LHCN-M2 (cell line): ENCODE measurements at regions not wholly inside any gene's neighbourhood (a gene's known extent, or its start where the extent isn't known, plus 50 kb on each side); places are given as distances from the start of the nearest gene placed in this dataset.
"Not testable (repeated sequence)": the region's sequence is repeated elsewhere in the genome, so short reads cannot be mapped to it uniquely, and the experiment has no call there.

Source experiments
- DNase-seq: peaks from one replicate; pipeline ENCODE4 v3.0.0-alpha.2; 2012; ENCODE audit warnings: low read depth

DNA sequence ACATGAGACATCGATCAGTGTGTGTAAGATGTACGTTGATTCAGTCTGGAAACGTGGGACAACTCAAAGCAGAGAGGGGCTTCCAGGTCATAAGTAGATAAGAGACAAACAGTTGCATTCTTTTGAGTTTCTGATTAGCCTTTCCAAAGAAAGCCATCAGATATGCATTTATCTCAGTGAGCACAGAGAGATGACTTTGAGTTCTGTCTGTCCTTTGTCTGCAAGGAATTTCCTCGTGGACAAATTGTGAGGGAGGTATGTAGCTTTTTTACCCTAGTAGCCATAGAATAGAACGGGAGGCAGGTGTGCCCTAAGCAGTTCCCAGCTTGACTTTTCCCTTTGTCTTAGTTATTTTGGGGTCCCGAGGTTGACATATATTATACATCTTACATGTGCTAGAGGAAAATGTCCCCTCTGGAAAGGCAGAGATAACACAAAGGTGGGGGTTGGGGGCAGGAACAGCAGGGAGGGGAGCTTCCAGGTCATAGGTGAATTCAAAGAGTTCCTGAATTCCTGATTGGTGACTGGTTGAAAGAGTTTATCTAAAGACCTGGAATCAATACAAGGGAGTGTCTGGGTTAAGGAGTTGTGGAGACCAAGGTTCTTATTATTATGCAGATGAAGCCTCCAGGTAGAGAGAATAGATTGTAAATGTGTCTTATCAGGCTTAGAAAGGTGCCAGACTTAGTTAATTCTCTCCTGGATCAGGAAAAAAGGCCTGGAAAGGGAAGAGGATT lies 237.0 kb downstream of the NFATC2 start:
- DNase-seq, result no peak

DNA sequence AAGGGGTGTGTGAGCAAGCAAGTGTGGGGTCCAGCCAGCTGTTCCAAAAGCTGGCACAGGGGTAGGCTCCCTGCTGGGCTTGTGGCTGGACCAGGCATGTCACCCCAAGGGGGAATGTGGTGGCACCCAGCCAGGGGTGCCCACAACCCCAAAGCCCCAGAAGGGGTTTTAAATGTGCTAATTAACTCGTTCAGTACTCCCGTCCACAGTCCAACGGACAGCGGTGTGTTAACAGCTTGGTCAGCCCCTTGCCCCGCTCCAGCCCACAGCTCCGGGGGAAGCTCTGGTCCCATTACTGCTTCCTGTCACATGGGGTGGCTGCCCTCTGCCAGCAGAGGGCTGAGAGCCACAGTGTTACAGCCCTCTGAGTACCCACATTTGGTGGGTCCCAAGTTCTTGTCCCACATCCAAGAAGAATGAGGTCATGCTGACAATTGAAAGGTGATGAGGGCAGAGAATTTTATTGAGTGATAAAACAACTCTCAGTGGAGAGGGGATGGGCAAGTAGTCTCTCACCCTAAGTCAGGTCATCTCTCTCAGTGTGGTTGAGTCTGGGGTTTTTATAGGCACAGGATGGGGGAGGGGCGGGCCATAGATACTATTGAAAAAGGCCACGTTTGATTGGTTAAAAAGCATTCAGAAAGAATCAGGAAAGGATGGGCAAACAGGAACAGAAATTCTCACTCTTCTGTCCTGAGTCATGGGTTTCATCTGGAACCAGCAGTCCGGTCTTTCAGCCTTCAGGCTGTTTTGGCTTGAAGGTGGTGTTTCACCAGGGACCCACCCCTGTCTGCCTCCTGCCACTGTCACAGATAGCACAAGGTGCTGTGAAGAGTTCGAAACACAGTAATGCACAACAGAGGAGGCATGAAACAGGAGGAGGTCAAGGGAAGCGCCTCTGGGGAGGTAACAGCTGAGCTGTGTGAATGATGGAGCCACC lies 238.5 kb downstream of the NFATC2 start:
- DNase-seq, result no peak

DNA sequence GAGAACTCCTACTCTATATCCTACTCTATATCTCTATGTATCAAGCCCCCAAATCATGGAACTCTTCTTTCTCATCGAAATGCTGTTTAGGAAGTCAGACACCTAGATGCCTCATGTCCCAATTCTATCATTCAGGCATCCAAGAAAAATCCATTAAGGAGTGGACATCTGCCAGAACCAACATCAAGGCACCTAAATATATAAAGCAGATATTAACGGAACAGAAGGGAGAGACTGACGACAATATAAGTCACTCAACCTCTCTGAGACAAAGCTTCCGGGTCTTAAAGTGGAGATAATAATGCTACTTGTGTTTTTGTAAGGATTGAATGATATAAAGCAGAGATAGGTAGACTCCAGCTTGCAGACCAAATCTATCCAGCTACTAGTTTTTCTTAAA lies 241.5 kb downstream of the NFATC2 start:
- DNase-seq, result no peak

DNA sequence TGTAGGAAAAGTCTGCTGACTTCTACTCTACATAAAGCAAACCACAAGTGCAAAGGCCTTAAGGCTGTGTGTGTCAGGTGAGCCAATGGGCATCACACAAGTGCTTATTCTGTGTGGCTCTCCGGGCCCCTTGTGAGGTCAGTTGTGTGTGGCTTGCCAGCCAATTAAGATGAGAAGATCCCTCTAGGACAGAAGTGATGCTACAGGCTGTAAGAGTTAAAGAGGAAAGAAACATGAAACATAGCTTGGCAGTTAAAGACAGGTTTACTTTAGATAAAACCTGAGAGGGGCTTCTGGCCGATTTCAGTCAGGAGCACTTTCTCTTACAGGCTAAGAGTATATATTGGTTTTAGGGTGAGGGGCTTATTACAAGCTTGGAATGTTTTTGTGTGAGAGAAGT lies 242.4 kb downstream of the NFATC2 start:
- no peak for DNase-seq

DNA sequence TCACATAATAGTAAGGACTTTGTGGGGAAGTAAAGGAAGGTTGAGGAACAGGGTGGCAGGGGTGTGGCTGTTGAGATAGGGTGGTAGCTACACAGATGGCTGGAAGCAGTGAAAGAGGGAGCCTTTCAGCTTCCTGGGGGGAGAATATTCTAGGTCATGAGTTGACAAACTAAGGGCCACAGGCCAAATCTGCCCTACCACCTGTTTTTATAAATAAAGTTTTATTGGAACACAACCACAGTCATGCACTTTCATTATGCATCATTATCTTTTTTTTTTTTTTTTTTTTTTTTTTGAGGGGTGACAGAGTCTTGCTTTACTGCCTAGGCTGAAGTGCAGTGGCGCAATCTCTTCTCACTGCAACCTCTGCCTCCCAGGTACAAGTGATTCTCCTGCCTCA lies 243.1 kb downstream of the NFATC2 start:
- no peak for DNase-seq

DNA sequence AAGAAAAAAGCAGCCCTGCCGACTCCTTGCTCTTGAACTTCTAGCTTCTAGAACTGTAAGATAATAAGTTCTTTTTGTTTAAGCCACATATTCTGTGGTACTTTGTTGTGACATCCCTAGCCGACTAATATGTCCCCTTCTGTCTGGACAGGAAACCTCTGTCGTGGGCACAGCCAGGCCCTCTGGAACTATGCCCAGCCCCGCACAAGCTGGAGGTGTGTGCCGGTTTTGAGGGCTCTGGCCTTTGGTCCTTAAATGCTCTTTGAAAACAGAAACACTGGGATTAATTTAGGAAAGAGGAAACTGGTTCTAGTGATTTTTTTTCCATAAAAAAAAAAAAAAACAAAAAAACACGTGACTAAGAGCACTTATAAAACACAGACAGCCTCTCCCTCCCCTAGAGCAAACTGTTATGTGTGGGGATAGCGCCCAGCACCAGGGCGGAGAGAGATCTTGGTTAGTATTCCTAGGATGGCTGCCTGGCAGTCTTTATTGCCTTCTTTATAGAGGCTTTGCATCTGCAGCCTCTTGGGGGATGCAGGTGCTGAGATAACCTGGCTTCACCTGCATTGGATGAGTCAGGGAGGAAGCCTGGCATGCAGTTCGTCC lies 244.3 kb downstream of the NFATC2 start:
- DNase-seq, result no peak

DNA sequence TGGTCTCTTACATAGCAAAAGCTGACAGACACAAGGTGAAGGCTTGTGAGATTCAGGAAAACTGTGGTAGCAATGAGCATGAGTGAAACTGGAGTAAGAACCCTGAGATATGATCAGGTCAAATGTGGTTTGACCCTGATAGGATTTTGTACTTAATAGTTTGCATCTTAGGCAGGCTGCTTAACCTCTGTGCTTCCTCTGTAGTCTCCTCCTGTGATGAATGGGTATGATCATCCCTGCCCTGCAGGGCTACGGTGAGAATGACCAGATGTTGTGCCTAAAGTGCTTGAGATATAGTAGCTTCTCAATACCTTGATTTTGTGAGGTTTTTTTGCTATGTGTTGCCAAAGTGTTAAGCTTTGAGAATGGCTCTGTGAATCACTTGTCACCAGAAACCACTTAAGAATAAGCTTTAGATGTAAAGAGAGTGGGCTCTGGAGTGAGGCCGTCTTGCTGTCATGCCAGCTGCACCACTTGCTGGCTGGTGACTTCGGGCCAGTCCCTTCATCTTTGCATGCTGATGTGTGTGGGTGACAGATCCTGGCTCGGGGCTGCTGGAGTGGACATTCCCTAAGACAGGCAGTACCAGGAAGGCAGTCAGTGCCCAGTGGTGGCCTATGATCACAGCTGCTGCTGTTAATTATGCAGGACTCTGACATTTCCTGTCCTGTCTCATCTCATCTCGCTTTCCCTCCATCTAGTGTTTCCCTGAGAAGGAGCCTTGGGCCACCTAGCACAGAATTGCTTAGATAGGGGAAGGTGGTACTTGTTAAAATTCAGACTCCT lies 254.7 kb downstream of the NFATC2 start:
- peak; percentile 47 for DNase-seq

DNA sequence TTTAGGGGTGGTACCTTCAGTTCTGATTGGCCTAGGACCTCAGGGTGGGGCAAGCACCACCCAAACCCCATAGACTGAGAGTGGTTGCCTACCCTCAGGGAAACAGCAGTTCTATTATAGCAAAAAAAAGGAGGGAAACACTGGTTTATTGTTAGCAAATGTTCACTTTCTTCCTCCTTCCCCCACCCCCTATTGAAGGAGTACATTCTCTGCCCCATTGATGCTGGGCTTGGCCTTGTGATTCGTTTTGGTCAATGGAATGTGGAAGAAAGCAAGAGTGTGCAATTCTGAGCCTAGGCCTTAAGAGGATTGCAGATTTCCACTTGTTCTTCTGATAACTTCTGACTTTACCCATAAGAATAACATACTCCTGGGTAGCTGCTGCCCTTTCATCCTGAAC lies 255.8 kb downstream of the NFATC2 start:
- DNase-seq, result no peak

DNA sequence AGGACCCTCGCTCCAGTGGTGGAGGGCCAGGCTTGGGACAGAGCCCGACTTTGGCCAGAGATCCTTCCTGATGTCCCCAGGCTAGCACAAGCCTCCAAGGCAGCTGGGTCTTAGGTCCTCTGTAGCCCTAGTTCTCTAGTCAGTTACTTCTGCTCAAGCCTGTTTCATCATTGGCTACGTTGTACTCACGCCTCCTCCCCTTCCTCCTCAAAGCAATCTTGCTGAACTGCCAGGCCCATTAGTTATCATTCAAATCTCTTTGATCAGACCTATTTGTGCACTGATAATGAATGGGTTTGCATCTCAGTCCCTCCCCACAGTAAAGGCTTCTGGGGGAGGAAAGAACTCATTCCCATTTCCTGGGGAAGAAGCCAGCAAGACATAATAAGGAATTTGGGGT lies 256.8 kb downstream of the NFATC2 start:
- no peak for DNase-seq

DNA sequence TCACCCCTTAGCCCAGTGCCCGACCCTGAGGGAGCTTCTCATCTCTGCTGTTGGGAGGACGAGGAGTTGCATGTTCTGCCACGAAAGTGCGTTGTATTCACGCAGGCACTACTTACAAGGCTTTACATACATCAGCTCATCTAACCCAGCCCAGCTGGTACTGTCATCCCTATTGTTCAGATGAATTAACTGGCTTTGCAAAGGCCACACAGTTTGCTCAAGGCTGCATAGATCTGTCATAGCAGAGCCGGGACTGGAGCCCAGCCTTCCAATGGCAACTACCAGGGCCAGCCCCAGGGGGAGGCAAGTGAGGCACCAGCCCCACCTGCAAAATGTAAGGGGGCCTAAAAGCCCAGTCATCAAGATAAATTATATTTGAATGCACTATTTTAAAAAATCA lies 257.6 kb downstream of the NFATC2 start:
- no peak for DNase-seq

DNA sequence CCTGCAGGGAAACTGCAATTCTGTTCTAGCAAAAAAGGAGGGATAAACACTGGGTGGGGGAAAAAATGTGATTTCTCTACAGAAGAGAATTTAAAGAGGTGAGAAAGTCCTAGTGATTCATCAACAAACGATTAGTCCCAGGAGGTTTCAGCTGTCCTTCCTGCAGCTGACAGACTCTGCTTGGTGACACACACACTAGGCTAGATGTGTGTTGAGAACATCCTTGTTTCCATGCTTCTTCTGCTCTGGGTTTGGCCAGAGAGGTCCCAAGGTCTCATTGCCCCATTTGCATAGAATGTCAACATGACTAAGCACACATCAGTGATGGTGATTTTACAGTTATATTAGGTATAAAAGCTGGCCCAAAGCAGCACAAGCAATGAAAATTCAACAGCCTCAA lies 258.3 kb downstream of the NFATC2 start:
- DNase-seq, result peak; percentile 18

DNA sequence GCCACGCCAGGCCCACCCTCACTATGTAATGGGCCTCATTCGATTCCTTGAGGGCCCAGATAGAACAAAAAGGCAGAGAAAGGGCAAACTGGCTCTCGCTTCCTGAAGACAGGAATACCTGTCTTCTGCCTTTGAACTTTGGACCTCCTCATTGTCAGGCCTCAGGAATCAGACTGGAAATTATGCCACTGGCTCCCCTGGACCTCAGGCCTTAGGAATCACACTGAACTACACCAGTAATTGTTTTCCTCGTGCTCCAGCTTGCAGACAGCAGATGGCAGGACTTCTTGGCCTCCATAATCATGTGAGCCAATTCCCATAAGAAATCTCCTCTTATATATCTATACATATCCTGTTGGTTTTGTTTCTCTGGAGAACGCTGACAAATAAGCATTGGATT lies 258.6 kb upstream of the KCNG1 start:
- no peak for DNase-seq

DNA sequence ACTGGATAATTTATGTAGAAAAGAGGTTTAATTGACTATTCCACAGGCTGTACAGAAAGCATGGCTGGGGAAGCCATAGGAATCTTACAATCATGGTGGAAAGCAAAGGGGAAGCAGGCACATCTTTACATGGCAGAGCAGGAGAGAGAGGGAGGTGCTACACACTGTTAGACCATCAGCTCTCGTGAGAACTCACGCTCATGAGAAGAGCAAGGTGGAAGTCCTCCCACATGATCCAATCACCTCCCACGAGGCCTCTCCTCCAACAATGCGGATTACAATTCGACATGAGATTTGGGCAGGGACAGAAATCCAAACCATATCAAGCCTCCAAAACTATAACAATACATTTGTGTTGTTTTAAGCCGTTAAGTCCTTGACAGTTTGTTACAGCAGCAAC lies 257.1 kb upstream of the KCNG1 start:
- DNase-seq, result no peak

DNA sequence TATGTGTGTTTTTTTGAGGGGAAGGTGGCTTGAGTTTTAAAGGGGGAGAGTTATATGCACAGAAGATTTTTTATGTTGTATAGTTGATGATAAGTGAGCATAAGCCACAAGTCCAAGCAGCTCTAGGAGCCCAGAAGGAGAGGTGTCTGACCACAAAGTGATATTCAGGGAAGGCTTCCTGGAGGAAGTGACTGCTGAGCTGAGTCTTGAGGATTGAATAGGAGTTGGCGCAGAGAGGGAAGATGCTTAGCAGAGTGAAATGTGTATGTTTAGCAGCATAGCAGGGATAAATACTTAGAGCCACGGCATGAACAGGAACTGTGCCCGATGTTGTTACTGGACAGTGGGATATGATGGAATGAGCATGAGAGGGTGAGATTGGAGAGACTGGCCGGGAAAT lies 255.1 kb upstream of the KCNG1 start:
- no peak for DNase-seq

DNA sequence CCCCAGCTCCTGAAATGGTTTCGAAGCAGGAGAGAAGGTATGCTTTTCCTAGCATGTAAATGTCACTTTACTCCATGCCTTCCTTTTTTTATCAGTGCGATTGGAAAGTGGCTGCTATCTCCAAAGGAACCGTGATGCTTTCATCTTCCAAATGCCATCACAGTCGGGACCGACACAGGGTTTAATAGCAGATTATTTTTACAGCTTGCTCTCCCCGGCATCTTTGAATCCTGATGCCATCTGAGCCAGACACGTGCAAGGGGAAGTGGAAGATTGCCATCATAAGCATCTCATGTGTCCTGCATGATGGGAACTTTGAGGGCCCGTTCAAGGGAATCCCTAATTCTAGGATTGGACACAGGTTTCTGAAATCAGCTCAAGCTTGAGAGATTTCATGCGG lies 253.4 kb upstream of the KCNG1 start:
- peak; percentile 22 for DNase-seq

DNA sequence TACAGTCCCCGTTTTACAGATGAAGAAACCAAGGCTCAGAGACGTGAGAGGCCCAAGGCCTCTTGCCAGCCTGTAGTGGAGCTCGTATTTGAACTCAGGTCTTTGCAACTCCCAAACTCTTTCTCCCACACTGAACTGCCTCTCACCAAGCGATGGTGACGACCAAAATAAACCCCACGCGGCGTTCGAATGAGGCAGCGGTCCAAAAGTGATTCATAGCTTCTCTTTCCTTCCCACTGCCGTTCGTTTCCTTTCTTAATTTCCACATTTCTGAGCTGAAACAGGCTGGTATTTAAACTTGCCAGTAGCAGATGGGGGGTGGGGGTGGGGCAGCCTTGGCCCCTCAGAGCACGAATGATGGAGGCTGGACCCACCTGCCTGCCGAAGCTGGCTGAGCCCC lies 252.9 kb upstream of the KCNG1 start:
- peak; percentile 39 for DNase-seq

DNA sequence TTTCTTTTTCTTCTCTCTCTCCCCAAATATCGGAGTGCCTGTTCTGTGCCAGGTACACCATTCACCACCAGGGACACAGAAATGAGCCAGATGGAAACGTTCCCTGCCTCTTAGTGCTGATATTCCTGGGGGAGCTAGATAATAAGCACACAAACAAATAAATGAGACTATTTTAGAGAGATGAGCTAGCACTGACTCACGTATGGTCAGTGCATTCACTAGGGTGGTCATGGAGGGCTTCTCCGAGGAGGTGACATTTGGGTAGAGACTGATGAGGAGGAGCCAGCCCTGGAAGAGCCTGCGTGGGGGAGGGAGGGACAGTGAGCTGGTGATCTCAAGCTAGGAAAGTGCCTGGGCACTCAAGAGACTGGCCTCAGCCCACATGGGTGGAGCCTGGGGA lies 252.3 kb upstream of the KCNG1 start:
- peak; percentile 13 for DNase-seq

DNA sequence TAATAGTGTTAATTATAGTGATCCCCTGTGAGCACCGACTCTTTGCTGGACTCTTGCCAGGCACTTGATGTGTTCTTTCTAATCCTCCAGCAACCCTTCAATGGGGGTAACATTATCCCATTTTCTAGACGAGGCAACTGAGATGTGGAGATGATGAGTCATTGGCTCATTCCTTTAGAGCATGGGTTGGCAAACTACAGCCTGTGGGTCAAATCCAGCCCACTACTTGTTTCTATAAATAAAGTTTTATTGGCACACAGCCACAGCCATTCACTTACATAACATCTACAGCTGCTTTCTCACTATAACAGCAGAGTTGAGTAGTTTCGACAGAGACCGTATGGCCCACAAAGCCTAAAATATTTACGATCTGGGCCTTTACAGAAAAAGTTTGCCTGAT lies 249.5 kb upstream of the KCNG1 start:
- DNase-seq, result peak; percentile 48

DNA sequence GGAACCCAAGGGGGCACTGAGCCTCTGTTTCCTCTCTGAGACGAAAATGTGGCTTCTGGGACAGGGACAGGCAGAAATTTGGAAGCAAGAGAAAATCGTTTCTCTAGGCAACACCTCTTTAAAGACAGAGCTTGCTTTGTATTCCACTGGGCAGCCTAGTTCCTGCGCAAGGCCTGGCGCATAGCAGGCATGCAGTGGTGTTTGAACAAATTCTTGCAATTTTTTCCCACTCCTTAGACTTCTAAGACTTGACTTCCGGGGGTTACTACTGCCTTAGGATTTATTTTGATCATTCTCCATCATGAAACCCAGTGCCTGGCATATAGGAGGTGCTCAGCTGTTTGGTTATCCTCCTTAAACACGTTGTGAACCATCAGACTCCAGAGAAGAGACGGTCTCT lies 249.0 kb upstream of the KCNG1 start:
- no peak for DNase-seq

DNA sequence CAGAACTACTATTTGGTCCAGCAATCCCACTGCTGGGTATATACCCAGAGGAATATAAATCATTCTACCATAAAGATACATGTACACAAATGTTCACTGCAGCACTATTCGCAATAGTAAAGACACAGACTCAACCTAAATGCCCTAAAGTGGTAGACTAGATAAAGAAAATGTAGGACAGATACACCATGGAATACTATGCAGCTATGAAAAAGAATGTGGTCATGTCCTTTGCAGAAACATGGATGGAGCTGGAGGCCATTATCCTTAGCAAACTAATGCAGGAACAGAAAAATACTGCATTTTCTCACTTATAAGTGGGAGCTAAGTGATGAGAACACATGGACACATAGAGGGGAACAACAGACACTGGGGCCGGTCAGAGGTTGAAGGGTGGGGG lies 248.4 kb upstream of the KCNG1 start:
- not testable (repeated sequence) for DNase-seq

DNA sequence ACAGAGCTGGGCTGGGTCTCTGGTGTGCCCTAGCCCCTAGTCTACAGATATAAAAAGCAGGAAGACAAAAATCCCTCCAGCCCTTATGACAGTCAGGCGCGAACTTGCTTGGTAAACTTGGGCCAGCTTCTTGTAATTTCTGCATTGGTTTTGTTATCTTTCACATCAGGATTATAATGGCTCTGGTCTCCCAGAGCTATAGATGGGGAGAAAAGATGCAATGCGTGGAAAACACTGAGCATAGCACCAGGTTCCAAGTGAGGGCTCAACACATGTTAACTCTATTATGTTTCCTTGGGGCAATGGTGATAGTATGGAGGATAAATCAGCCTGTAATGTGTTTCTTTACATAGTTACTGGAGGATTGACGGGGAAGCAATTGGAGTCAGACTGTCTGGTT lies 246.8 kb upstream of the KCNG1 start:
- no peak for DNase-seq

DNA sequence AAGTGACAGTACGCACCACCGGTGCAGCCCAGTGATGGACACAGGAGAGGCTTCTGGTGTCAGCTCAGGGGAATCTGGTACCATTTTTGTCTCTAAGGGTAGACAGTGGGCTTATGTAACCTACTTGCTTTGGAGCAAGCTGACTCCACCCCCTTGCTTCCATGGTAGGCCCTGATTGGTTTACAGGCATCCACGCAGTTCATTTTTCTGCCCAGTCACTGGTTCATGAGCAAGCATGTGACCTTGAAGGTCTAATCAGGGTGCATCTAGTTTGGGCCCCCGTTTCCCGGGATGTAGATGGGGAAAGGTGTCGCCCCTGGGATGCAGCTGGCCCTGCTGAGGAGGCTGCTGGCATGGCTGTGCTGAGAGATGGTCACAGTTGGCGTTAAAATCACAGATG lies 244.8 kb upstream of the KCNG1 start:
- DNase-seq, result no peak
